SK-N-SH treated with all-trans-retinoic acid at 6 μM for 48 hours (cell line): ENCODE measurements at regions not wholly inside any gene's neighbourhood (a gene's known extent, or its start where the extent isn't known, plus 50 kb on each side); places are given as distances from the start of the nearest gene placed in this dataset.

Experiments used
- ARNTL ChIP-seq: fragments of 450-650 bp; formaldehyde crosslinking; IDR thresholded peaks from 2 replicates; pipeline ENCODE4 v1.5.0; 2020; ENCODE audit warnings: low read depth, mild to moderate bottlenecking, moderate library complexity, borderline replicate concordance
- GLIS3 ChIP-seq: fragments of 250-450 bp; sonication (Bioruptor Pico); IDR thresholded peaks from 2 replicates; pipeline ENCODE4 v1.5.0; 2020; ENCODE audit warnings: mild to moderate bottlenecking, moderate library complexity
- PATZ1 ChIP-seq: fragments of 250-450 bp; sonication (Bioruptor Pico); IDR thresholded peaks from 2 replicates; pipeline ENCODE4 v1.8.0; 2020; ENCODE audit warnings: mild to moderate bottlenecking, moderate library complexity, borderline replicate concordance
- POU6F1 ChIP-seq: fragments of 250-450 bp; sonication (Bioruptor Pico); IDR thresholded peaks from 2 replicates; pipeline ENCODE4 v1.8.0; 2021; ENCODE audit warnings: low read depth, mild to moderate bottlenecking, moderate library complexity, borderline replicate concordance
- ZFP3 ChIP-seq: fragments of 250-450 bp; sonication (Bioruptor Pico); IDR thresholded peaks from 2 replicates; pipeline ENCODE4 v1.5.0; 2020; ENCODE audit warnings: mild to moderate bottlenecking, moderate library complexity

GRCh38 chr6:44655412-44656342, 268.2 kb downstream of the CDC5L start:
- TF ChIP-seq ARNTL (CRISPR knock-in tag): no peak
- TF ChIP-seq PATZ1 (CRISPR knock-in tag): no peak
- TF ChIP-seq POU6F1 (CRISPR knock-in tag): no peak
- no peak for TF ChIP-seq GLIS3 (CRISPR knock-in tag)
- no peak for TF ChIP-seq ZFP3 (CRISPR knock-in tag)
